GM23248 (cell line): ENCODE measurements at regions not wholly inside any gene's neighbourhood (a gene's known extent, or its start where the extent isn't known, plus 50 kb on each side); places are given as distances from the start of the nearest gene placed in this dataset.

Experiments
- EZH2 ChIP-seq: fragments of 200-600 bp; sonication (generic); IDR thresholded peaks from 2 replicates; pipeline ENCODE4 v1.6.1; 2018; ENCODE audit warnings: antibody characterized with exemption, mild to moderate bottlenecking; ENCODE audit not compliant: insufficient read depth, poor library complexity, severe bottlenecking
- EZH2phosphoT487 ChIP-seq: fragments of 200-600 bp; sonication (generic); IDR thresholded peaks from 2 replicates; pipeline ENCODE4 v1.6.1; 2018; ENCODE audit warnings: antibody characterized with exemption, moderate library complexity, mild to moderate bottlenecking, low read depth; ENCODE audit not compliant: insufficient read depth

DNA sequence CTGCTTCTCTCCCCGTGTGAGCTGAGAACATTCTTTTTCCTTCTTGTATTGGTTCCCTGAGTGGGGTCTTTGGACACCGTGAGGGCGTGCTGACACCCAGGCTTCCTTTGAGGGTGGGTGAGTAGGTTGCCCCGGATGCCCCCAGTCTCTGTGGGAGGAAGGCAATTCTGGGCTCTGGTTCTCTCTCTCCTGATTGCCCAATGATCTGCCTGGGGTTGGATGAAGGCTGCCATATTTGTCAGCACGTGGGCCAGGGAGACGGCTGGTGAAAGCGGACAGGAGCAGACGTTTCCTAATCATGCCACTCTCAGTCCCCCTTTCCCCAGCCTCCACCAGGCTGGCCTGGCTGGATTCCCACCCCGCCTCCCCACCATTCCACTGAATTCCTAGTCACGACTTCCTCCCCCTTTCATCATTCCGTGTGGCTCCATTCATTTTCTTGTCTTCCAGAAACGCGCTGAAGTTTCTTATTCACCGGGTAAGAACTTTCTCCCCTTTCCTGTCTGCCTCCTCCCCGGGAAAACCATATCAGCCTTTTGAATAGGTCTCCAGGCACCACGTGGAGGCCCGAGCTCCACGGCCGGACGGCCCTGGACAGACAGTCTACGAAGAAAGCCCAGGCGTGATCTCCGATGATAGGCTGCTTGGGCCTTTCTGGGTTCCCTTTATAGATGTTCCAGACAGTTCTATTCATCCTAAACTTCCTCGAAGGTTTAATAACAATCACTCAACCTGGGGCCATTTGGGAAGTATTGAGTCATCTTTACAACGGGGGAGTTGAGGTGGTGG is 98.7 kb upstream of the NPTX2 start:
- TF ChIP-seq EZH2phosphoT487 (no peak), EZH2 (no peak)
